ENCODE measurements at regions not wholly inside any gene's neighbourhood (a gene's known extent, or its start where the extent isn't known, plus 50 kb on each side); places are given as distances from the start of the nearest gene placed in this dataset.

DNA sequence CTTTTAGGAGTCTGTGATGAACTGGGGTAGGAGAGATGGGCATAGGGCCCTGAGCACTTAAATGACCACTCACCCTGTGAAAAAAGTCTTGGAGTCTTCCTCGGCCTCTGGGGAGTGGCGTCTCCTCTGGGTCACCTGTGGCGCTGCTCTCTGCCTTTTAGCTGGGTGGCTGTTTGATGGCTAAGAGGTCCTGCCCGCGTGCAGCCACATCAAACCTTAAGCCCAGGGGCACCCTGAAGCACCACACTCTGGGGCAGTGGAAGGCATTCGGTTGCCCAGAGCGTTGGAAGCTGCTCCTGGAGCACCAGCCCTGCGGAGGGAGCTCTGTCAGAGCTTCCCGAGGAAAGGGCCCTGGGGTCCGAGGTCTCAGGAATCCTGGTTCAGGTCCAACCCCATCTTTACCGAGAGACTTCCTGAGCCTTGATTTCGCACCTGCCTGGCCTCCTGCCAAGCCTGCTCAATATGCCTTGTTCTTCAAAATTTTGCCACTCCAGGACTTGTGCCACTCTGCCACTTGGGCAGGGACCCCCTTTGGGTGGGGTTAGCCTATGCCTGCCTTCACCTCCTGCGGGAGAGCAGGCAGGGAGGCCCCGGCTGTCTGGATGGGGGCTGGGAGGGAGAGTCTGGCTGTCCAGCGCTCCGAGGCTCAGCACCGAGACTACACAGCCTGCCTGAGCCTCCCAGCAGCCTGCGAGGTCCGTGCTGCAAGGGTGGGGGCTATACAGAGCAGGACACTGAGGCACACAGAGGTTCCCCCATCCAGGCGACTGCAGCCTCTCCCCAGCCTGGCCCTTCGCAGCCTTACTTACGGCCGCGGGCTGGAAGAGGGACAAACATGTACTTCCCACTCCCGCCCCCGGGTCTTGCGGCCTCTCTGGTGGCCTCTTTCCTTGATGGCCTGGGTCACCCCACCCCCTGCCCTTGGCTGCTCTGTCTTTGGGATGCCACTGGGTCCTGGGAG is 63.4 kb upstream of the RNU6ATAC start:
- DNase-seq (ENCODE audit: low spot score): no peak

DNA sequence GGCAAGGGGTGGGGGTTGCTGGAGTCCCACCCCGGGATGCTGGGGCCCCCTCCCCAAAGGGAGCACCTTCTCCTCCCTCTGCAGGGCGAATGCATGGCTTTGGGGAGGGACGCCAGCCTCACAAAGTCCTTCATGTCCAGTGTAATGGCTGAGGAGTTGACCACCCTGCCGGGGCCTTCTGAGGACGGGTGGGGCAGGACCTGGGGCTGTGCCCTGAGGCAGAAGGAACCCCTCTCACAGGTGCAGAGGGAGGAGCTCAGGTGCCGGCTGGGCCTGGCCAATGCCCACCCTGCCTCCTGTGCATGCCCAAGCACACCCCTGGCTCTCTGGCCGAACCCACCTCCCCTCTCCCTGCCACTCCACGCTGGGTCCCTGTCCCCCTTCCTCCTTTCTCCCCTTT is 64.3 kb upstream of the RNU6ATAC start:
- DNase-seq (ENCODE audit: low spot score): no peak

DNA sequence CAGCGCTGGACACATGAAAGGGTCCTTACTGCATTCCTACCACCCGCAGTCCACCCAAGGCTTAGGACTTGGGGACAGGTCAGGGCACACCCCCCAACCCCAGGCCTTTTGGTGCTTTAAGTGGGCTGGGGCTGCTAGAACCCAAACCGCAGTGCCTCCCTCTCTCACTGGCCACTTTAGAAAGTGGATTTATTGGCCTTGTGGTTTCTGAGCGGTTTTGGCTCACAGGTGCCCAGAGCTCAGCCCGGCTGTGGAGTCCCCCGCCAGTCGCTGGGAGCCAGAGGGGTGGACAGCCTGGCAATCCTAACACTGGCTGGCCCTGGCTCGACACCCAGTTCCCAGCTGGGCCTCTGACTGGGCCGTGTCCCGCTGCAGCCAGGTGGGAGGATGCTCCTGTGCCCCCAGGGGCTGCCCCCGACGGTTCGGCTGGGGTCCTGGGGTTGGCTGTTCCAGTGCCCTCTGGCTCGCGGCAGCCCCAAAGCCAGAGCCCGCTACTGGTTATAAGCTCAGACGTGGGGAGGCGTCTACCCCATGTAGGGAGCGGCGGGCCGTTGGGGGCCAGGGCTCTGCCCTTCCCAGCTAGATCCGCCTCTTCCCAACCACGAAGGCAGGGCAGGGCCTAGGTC is 65.2 kb upstream of the RNU6ATAC start:
- DNase-seq (ENCODE audit: low spot score): no peak

DNA sequence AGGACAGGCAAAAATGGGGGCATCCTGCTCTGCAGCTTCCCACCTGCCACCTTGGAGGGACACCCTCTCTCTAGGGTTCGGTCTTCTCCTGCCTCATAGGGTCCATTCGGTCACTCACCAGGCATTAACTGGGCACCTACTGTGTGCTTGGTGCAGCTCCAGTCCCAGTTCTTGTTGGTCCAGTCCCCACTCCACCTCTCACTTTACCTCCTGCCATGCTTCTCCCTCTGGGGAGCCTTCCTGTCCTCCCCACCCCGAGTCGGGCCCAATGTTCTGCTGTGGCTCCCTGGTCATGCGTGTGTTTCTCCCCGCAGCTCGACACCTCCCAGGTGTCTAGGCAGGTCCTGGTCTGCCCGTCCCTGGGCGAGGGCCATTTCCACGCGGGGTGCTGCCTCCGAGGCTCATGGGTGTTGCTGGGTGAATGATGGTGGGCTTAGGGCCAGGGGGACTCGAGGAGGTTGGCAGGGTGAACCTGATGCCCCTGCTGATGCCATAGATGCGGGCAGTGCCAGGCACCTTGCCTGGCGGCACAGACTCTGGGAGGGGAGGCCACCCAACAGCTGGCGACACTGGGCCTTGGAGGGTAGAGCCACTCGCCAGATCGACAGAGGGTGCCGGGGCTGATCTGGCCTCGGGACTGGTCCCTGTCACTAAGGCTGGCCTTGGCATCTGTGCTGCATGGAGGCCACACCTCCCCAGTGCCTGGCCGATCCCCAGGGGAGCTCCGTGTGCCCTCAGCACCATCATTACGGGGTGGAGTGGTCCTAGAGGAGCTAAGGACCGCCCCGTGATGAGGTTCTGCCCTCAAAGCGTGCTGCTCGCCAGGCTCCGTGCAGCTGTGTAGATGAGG is 66.0 kb upstream of the RNU6ATAC start:
- no peak for DNase-seq (ENCODE audit: low spot score)

DNA sequence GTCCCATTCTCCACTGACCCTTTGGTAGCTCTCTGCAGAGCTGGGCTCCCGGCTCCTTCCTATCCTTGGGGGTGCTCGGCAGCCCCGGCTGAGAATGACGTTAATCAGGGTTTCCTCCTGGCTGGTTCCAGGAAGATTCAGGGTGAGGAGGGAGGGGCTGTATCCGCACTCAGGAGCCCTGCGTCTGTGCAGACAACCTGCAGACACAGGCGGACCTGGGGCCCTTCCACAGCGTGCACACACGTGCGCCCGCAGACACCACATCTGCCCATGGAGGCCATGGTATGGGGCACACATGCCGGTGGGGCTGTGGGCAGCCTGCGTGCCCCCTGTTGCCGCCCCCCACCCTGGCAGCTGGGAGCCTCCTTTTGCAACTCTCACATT is 66.6 kb upstream of the RNU6ATAC start:
- DNase-seq (ENCODE audit: low spot score): no peak

DNA sequence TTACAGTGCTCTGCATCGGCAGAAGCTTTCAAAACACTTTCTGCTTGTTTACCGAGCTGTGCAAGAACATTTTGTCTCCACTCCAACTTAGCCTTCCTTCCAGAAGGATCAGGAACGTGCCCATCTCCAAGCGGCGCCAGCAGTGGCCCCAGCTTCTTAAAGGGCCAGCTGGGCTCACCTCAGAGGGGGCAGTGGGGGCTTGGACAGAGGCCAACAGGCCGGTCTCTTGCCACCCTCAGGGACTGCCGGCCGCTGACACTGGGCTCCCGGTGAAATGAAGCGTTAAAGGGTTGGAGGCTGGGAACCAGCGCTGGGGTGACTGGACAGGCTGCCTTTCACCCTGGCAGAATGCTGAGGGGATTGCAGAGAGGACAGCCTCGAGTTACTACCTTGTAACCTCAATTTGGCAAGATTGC is 67.0 kb upstream of the RNU6ATAC start:
- DNase-seq (ENCODE audit: low spot score): no peak

DNA sequence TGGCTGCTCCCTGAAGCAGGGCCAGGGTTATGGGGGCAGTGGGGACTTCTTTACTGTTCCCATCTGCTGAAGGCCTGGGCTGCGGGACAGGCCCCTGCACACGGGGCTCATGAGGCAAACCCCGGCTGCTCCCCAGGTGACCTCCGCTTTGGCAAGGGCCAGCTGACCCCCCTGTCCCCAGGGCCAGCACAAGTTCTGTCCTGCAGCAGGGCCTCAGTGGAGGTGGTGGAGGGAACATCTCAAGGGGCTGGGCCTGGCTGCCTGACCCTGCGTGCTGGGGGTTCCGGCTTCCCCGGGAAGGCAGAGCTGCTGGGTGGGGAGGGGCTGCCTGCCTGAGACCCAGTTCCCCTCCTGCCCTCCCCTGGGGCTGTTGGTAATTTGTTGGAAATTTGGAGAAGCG is 67.4 kb upstream of the RNU6ATAC start:
- DNase-seq (ENCODE audit: low spot score): no peak

DNA sequence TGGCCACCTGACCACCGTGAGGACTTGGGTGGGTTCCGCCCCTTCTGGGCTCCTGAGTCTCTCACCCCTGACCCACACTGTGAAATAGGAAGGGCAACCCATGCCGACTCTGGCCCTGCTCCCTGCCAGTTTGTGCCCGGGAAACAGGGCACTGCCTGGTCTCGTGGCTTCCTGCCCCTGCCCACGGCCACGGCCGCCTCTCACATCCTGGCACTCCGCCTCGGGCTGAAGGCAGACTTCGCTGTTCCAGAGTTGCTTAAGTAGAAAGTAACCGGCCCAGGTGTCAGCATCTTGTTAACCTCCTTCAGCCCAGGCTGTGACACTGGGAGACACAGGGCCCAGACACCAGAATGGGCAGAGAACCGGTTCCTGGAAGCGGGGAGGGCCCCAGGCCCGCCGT is 68.7 kb upstream of the RNU6ATAC start:
- no peak for DNase-seq (ENCODE audit: low spot score)

DNA sequence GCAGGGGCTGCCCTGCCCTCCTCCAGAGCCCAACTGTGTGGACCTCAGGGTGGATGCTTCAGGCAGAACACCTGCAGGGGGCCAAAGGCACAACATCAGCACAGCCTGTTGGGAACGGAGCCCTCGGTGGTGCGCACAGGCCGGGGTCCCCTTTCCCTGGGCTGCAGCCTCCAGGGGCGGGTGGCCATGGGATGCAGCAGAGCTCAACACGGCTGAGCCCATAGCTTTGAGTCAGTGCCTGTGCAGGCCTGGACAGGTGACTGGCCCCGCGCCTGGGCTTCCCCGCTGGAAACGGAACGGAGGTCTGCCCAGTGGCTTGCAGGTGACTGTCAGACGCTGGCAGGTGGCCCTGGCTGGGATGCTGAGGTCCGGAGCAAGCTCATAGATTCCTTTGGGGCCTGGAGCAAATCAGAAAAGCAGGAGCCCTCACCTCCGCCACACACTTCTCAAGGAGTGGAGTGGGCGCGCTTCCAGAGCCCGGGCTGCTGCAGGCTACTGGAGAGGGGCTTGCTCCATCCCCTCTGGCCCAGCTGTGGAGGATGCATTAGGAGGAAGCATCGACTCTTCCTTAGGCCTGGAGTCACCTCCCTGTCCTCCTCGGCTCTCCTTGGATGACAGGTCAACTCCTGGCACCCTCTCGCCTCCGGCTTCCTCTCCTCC is 69.8 kb upstream of the RNU6ATAC start:
- no peak for DNase-seq (ENCODE audit: low spot score)

DNA sequence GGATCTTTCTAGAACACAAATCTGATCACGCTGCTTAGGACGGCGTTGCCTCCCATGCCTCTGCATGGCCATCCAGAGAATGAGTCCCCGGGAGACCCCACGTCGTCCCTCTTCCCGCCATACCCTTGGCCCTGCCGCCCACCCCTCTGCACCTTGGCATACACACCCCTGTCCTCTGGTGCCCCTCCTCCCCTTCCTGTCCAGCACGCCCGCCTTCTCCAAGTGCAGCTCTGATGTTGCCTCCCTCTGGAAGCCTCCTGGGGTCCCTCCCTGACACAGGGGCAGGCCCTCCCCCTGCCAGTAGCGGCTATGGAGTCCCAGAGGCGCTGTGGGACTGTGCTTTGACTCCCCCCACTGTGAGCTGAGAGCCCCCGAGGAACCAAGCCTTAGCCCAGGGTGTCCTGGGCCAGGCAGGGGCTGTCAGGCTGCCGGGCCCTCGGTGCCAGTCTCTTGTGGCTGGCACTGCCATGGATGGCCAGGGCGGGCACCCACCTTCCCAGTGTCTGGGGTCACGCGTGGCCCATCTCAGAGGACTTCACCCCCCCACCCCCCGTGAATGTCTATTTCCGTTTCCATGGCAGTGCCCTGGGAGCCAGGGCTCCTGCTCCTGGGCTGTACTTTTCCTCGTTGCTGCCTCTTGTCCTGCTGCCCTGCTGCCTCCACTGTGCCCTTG is 70.5 kb upstream of the RNU6ATAC start:
- DNase-seq (ENCODE audit: low spot score): no peak

DNA sequence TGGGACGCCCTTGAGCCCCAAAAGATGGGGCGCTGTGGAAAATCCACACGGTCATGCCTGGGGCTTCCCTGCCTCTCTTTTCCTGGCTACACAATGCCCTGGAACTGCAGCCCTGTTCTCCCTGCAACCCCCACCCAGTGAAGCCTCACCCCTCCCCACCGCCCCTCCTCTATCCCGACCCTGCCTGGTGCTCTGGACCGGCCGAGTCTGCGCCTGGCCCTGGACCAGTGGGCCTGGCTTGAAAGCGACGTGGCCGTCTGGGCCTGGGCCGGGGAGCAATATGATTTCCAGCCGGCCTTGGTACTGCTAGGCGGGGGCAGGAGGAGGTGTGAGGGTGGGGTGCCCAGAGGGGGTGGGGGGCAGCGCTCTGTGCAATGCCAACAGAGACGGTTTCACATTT is 71.0 kb upstream of the RNU6ATAC start:
- no peak for DNase-seq (ENCODE audit: low spot score)

DNA sequence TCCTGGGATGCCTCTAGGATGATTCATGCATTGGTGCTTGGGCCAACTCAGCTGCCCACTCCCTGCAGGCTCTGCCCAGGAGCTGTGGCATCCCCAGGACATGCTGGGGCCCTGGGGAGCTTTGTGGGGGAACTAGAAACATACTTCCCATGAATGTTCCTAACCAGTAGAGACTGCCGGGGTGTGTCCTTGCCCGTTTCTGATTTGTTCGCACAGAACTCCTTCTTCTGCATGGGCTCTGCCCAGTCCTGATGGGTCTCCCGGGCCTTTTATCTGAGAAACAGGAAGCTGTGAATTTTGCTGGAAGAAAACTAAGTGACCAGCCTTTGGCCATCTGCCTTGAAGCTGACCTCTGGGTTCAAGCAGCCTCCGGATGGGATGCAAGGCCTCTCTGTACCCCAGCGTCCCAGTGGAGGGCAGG is 71.6 kb upstream of the RNU6ATAC start:
- DNase-seq (ENCODE audit: low spot score): peak; percentile 56

DNA sequence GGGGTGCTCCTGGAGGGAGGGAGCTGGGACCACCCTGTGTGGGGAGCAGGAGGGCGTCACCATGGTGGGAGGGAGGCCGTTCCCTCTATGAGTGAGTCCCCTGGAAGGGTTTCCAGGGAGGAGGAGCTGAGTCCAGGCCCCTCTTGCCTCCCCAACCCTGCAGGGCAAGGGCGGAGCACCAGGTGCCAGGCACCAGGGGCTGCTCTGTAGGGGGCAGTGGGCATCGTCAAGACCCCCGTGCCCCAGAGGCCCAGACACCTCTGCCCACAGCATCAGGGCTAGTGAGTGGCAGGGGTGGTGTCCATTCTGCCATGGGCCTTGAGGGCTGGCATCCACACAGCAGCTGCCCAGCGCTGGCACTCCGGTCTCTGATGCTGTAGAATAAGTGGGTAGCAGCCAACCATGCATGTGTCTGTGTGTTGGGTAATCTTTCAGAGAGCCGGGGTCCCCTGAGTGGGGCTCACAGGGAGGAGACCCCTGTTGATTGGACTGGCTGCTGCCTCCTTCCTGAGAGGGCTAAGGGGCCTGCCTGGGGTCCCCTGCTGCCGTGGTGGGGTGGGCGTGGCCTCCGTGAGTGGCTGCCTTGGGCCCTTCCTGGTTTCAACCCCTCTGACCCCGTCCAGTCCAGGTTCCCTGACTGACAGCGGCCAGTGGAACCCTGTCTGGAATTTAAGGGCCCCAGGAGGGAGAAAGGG is 72.7 kb upstream of the RNU6ATAC start:
- no peak for DNase-seq (ENCODE audit: low spot score)

DNA sequence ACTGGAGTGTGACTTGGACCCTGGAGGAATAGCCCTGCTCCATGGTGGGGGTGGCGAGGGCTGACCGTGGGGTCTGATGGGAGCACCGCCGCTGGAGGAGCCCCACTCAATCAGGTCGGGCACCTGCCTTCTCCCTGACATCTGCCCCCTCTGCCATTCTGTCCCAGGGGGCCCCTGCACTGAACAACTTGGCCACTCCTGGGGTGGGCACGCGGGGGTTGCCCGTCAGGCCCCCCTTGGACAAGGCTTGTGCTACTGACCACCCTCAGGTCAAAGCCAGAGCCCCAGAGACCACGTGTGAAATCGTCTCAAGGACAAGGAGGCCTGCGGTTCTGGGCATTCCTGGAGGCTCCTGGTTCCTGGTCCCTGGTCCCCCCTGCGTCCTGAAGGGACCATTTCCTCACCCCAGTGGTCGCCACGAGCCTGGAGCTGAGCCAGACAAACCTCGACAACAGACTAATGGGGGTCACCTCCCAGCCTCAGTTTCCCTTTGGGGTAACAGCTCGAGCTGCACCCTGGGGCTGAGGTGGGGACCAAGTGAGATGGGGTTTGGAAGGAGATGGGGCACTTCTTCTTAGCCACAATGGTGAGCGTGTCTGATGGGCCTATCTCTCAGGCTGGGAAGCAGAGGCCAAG is 73.4 kb upstream of the RNU6ATAC start:
- no peak for DNase-seq (ENCODE audit: low spot score)

DNA sequence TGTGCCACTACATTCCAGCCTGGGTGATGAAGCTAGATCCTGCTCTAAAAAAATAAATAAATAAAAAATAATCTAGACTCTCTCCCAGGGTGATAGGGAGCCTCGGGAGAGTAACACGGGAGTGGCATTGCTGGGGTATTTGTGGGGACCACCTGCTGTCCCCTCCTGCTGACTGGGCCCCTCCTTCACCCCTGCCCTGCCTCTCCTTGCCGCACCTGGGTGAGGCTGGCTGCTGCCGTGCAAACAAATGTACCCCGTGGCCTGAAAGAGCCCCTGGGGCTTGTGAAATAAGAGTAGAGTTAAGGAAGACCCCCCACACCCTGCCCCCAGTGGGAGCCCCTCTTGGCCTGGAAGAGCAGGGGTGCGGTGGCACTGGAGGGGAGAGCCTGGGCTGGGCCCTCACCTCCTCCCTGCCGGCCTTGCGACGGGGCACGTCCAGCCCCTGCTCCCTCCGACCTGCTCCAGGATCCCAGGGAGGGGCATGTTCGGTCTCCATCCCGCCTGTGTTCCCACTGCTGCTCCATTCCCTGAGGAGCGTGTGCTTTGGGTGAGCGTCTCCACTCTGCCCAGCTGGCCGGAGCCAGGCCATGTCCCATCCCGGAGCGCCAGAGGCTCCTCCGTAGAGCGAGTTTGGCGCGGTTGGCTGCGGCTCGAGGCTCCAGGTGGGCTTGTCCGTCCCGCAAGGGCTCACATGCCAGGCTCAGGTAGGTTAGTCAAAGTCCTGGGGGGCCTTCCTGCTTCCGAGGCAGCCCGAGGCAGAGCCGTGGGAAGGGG is 75.0 kb upstream of the RNU6ATAC start:
- DNase-seq (ENCODE audit: low spot score): no peak

DNA sequence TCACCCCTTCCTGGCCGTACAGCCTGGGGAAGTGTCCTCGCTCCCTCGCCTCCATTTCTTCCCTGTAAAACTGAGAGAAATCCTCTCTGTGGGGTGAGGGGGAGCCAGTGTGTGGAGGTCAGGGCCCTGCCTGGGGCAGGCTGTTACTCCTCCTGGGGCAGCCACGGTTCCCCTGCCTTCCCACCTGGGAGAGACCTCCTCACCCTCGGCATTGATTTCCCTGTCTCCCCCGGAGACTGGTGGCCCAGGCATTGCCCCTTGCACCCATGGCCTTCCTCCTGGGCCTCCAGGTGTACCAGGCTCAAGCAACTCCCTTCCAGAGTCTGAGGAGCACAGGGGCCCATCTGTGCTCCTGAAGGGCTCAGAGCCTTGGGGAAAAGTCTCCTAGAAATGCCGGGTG is 75.6 kb upstream of the RNU6ATAC start:
- no peak for DNase-seq (ENCODE audit: low spot score)

DNA sequence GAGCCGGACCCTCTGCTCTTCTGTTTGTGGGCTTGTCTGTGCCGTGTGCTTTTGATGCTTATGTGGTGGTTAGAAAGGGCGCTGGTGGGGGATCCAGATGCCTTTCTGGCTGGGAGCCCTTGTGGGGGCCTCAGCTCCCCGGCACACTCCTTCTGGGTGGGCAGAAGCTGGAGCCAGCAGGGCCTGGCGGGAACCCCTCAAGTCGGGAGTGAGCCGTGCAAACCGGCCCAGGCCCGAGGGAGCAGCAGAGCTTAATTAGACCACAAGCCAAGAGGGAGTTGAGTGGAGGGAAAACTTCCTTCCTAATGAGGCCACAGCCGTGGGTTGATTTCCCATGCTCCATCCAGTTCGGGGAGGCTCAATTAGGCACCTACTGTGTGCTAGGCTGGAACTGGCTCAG is 76.0 kb upstream of the RNU6ATAC start:
- DNase-seq (ENCODE audit: low spot score): no peak

DNA sequence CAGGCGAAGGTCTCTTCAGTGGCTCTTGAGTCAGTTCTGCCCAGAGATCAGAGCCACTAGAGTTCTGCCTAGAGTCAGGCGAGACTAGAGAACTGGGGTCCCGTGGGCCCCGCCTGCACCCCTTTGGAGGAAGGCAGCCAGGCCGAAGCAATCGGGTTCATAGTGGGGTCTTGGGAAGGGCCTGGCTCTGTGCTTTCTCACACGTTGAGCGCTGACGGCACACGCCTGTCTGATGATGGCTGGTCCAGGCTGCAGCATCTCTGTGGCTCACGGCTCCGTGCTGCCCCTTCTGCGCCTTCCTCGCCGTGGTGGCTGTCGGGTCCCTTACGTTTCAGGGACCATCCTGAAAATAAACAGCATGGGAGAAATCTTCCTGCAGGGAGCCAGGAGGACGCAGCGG is 78.3 kb upstream of the RNU6ATAC start:
- DNase-seq (ENCODE audit: low spot score): no peak

DNA sequence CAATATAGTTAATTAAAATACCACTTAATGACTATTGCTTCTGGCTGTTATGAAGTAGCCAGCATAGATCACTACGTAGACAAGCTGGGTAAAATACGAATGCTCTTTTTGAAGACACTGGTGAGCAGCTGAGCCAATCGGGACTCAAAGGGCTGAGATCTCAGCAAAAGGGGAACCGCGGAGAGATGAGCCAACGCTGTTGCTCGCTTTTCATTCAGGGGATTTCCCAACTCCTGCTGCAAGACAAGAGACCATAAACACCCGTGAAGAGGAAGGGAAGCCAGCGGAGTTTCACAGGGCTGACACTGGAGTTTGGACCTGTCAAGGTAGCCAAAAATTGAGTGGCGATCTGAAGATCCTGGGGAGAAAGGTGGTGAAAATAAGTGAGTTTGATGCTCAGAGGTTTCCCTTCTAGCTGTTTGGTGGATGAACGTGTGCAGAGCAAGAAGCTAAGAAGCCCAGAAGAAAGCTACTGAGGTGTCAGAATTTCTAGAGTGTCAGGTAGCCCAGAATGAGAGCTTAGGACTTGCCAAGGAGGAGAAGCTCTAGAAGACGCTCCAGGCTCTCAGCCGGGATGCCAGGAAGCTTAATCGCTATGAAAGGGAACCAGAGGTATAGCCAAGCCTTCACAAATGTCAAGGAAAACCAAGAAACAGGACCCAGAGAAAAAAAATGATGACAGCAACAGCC is 79.6 kb upstream of the RNU6ATAC start:
- peak; percentile 58 for DNase-seq (ENCODE audit: low spot score)
